ENCODE measurements at regions not wholly inside any gene's neighbourhood (a gene's known extent, or its start where the extent isn't known, plus 50 kb on each side); places are given as distances from the start of the nearest gene placed in this dataset.

DNA sequence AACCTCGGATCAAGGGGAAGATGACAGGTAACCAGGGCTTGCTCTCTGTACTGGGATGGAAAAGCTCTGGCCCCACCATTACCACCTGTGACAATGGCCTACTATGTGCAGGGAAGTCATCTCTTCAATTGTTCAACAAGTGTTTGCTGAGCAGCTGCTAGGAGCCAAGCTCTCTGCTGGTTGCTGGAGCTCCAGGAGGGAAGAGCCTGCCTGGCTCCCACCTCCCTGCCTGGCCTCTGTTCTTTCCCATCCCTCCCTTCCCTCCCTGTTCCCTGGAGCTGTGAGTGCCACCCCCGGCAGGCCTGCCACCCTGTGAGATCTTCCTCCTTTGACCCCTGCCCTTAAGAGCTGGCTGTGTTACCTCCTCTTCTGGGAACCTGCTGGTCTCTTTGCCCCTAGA lies 59.7 kb upstream of the IER5L start:
- no peak for TF ChIP-seq GATA2 (IDR thresholded peaks at IDR 0.05; ENCODE audit: low read depth, low read length)
- TF ChIP-seq GATA3 (IDR thresholded peaks at IDR 0.05; ENCODE audit: low read depth, low read length) = no peak

Data from SH-SY5Y (cell line).